Mesendoderm (in vitro differentiated cells): ENCODE measurements at regions not wholly inside any gene's neighbourhood (a gene's known extent, or its start where the extent isn't known, plus 50 kb on each side); places are given as distances from the start of the nearest gene placed in this dataset.

ENCODE experiments used
- DNase-seq: peaks from one replicate; pipeline ENCODE4 v3.0.0; 2013
- H2AK5ac ChIP-seq: 2 replicates; pipeline ENCODE4 v1.6.1; 2013; ENCODE audit warnings: low read length, inconsistent platforms
- H2BK120ac ChIP-seq: 2 replicates; pipeline ENCODE4 v1.6.1; 2013; ENCODE audit warnings: low read depth, mild to moderate bottlenecking, low read length, moderate library complexity, mixed read lengths
- H2BK15ac ChIP-seq: replicated peaks from 2 replicates; pipeline ENCODE4 v1.6.1; 2013; ENCODE audit warnings: low read depth, mild to moderate bottlenecking, moderate library complexity
- H2BK5ac ChIP-seq: 2 replicates; pipeline ENCODE4 v1.6.1; 2013; ENCODE audit warnings: low read length, inconsistent platforms
- H3K18ac ChIP-seq: 2 replicates; pipeline ENCODE4 v1.6.1; 2013; ENCODE audit warnings: mild to moderate bottlenecking, low read length, mixed read lengths
- H3K23ac ChIP-seq: one replicate; pipeline ENCODE4 v1.6.1; 2013; ENCODE audit warnings: low read length
- H3K27ac ChIP-seq: 2 replicates; pipeline ENCODE4 v1.5.1; 2013; ENCODE audit warnings: low read depth, mild to moderate bottlenecking, inconsistent platforms, low read length, moderate library complexity
- H3K27me3 ChIP-seq: 2 replicates; pipeline ENCODE4 v1.6.1; 2013; ENCODE audit warnings: low read length, control low read depth, mild to moderate bottlenecking, inconsistent platforms; ENCODE audit not compliant: insufficient read depth, poor library complexity
- H3K36me3 ChIP-seq: 2 replicates; pipeline ENCODE4 v1.6.1; 2013; ENCODE audit warnings: low read length, inconsistent platforms; ENCODE audit not compliant: control insufficient read depth, insufficient read depth
- H3K4ac ChIP-seq: one replicate; pipeline ENCODE4 v1.6.1; 2013; ENCODE audit warnings: low read depth, mild to moderate bottlenecking, low read length, moderate library complexity
- H3K4me1 ChIP-seq: 2 replicates; pipeline ENCODE4 v1.6.1; 2013; ENCODE audit warnings: low read depth, low read length, inconsistent platforms; ENCODE audit not compliant: control insufficient read depth
- H3K4me2 ChIP-seq: 2 replicates; pipeline ENCODE4 v1.6.1; 2013; ENCODE audit warnings: low read length
- H3K4me3 ChIP-seq: 2 replicates; pipeline ENCODE4 v1.5.1; 2013; ENCODE audit warnings: mild to moderate bottlenecking, low read length
- H3K56ac ChIP-seq: one replicate; pipeline ENCODE4 v1.6.1; 2013; ENCODE audit warnings: low read length
- H3K79me1 ChIP-seq: 2 replicates; pipeline ENCODE4 v1.6.1; 2013; ENCODE audit warnings: low read length, inconsistent platforms
- H3K79me2 ChIP-seq: 2 replicates; pipeline ENCODE4 v1.6.1; 2013; ENCODE audit warnings: mild to moderate bottlenecking, low read length; ENCODE audit not compliant: control insufficient read depth, insufficient read depth
- H3K9ac ChIP-seq: 2 replicates; pipeline ENCODE4 v1.6.1; 2013; ENCODE audit warnings: low read length, inconsistent platforms
- H4K5ac ChIP-seq: one replicate; pipeline ENCODE4 v1.6.1; 2013; ENCODE audit warnings: low read length
- H4K8ac ChIP-seq: one replicate; pipeline ENCODE4 v1.6.1; 2013; ENCODE audit warnings: low read depth, mild to moderate bottlenecking, control low read depth, low read length, moderate library complexity
- WGBS: extraction: QIAGEN DNeasy Blood & Tissue Kit; methylation state at CpG from one replicate; pipeline ENCODE4 v1.1.7; 2013; ENCODE audit warnings: low lambda C conversion rate, missing lambda C conversion rate; ENCODE audit not compliant: insufficient coverage; ENCODE audit errors: extremely low coverage; 5-methylcytosine and 5-hydroxymethylcytosine counted together

- H4K8ac ChIP-seq, result no peak overlapping the region
- H4K5ac ChIP-seq, result no peak overlapping the region
- H3K4me3 ChIP-seq, result no peak overlapping the region
- no CpG with 5 or more reads among the region's 10 CpGs for whole genome bisulfite sequencing
- no peak overlapping the region for H3K56ac ChIP-seq
- H3K79me1 ChIP-seq, result no peaks in the 10 kb centered on the region
- H2BK5ac ChIP-seq, result no peak overlapping the region
- no peak overlapping the region for H2AK5ac ChIP-seq
- no peaks in the 10 kb centered on the region for H3K4me1 ChIP-seq
- no peak overlapping the region for H2BK15ac ChIP-seq
- no peak overlapping the region for H3K9ac ChIP-seq
- no peak overlapping the region for H2BK120ac ChIP-seq
- H3K23ac ChIP-seq, result no peak overlapping the region
- no peak overlapping the region for H3K4me2 ChIP-seq
- H3K27me3 ChIP-seq, result no peaks in the 10 kb centered on the region
- H3K4ac ChIP-seq, result no peak overlapping the region
- no peak overlapping the region for H3K18ac ChIP-seq
- no peak overlapping the region for H3K27ac ChIP-seq
- no peak for DNase-seq
- H3K79me2 ChIP-seq, result no peaks in the 10 kb centered on the region
- H3K36me3 ChIP-seq, result no peaks in the 10 kb centered on the region
Observed at GRCh38 chr9:119052339-119053030, 316.8 kb downstream of the BRINP1 start.

GRCh38 chr9:119053070-119053469 is 316.2 kb downstream of the BRINP1 start:
- Histone ChIP-seq H3K4ac (no peak overlapping the region), H3K4me3 (no peak overlapping the region), H3K23ac (no peak overlapping the region), H2AK5ac (no peak overlapping the region), H2BK5ac (no peak overlapping the region), H4K8ac (no peak overlapping the region), H4K5ac (no peak overlapping the region), H2BK120ac (no peak overlapping the region), H3K36me3 (no peaks in the 10 kb centered on the region), H3K79me1 (no peaks in the 10 kb centered on the region), H3K4me1 (no peaks in the 10 kb centered on the region), H3K27ac (no peak overlapping the region), H2BK15ac (no peak overlapping the region), H3K27me3 (no peaks in the 10 kb centered on the region), H3K4me2 (no peak overlapping the region), H3K79me2 (no peaks in the 10 kb centered on the region), H3K18ac (no peak overlapping the region), H3K56ac (no peak overlapping the region), H3K9ac (no peak overlapping the region)
- no peak for DNase-seq
- no CpG with 5 or more reads among the region's 1 CpG for WGBS

- H3K4ac ChIP-seq, result no peak overlapping the region
Observed at GRCh38 chr9:119060629-119061385, 308.4 kb downstream of the BRINP1 start.

GRCh38 chr9:119071636-119072035 is 297.6 kb downstream of the BRINP1 start:
- no peak overlapping the region for H2AK5ac ChIP-seq
- H2BK5ac ChIP-seq, result no peak overlapping the region
- H3K9ac ChIP-seq, result no peak overlapping the region
- H2BK15ac ChIP-seq, result no peak overlapping the region
- no peak overlapping the region for H3K27ac ChIP-seq
- H4K5ac ChIP-seq, result no peak overlapping the region
- H3K79me1 ChIP-seq, result no peaks in the 10 kb centered on the region
- no peak overlapping the region for H3K18ac ChIP-seq
- no peak for DNase-seq
- no peaks in the 10 kb centered on the region for H3K36me3 ChIP-seq
- no peak overlapping the region for H3K4me2 ChIP-seq
- no peak overlapping the region for H4K8ac ChIP-seq
- H3K79me2 ChIP-seq, result no peaks in the 10 kb centered on the region
- H2BK120ac ChIP-seq, result no peak overlapping the region
- no peaks in the 10 kb centered on the region for H3K4me1 ChIP-seq
- H3K23ac ChIP-seq, result no peak overlapping the region
- no peak overlapping the region for H3K4me3 ChIP-seq
- H3K4ac ChIP-seq, result no peak overlapping the region
- no peaks in the 10 kb centered on the region for H3K27me3 ChIP-seq
- no peak overlapping the region for H3K56ac ChIP-seq

More at GRCh38 chr9:119060629-119061385, 308.4 kb downstream of the BRINP1 start:
- Histone ChIP-seq H4K5ac (no peak overlapping the region), H3K9ac (no peak overlapping the region), H3K79me1 (no peaks in the 10 kb centered on the region), H2BK15ac (no peak overlapping the region), H3K4me3 (no peak overlapping the region), H2BK5ac (no peak overlapping the region), H3K36me3 (no peaks in the 10 kb centered on the region), H2BK120ac (no peak overlapping the region), H3K27me3 (no peaks in the 10 kb centered on the region), H3K56ac (no peak overlapping the region), H3K27ac (no peak overlapping the region), H3K4me1 (no peaks in the 10 kb centered on the region), H3K23ac (no peak overlapping the region), H3K79me2 (no peaks in the 10 kb centered on the region), H3K4me2 (no peak overlapping the region), H2AK5ac (no peak overlapping the region), H3K18ac (no peak overlapping the region), H4K8ac (no peak overlapping the region)
- WGBS, result no CpG with 5 or more reads among the region's 2 CpGs
- no peak for DNase-seq

- no peak overlapping the region for H2BK120ac ChIP-seq
- no peak overlapping the region for H3K4me2 ChIP-seq
- H2BK5ac ChIP-seq, result no peak overlapping the region
- no peak overlapping the region for H2AK5ac ChIP-seq
- no peak overlapping the region for H3K23ac ChIP-seq
- H3K27me3 ChIP-seq, result no peaks in the 10 kb centered on the region
- no peaks in the 10 kb centered on the region for H3K4me1 ChIP-seq
- H3K36me3 ChIP-seq, result no peaks in the 10 kb centered on the region
- no peak overlapping the region for H2BK15ac ChIP-seq
- no CpG with 5 or more reads among the region's 4 CpGs for WGBS
- no peak overlapping the region for H3K4ac ChIP-seq
- H3K18ac ChIP-seq, result no peak overlapping the region
- H4K5ac ChIP-seq, result no peak overlapping the region
- H3K4me3 ChIP-seq, result no peak overlapping the region
- DNase-seq, result no peak
- no peak overlapping the region for H3K56ac ChIP-seq
- no peak overlapping the region for H3K27ac ChIP-seq
- no peaks in the 10 kb centered on the region for H3K79me2 ChIP-seq
- H3K79me1 ChIP-seq, result no peaks in the 10 kb centered on the region
- no peak overlapping the region for H3K9ac ChIP-seq
- no peak overlapping the region for H4K8ac ChIP-seq
Observed at GRCh38 chr9:119074017-119074416, 295.2 kb downstream of the BRINP1 start.
